Suppressor macrophage treated with lipopolysaccharide for 1 hour (primary cell): ENCODE measurements at regions not wholly inside any gene's neighbourhood (a gene's known extent, or its start where the extent isn't known, plus 50 kb on each side); places are given as distances from the start of the nearest gene placed in this dataset.
A peak's percentile ranks its signal among the peaks of the same experiment; 100 is the strongest.

ENCODE experiments used
- DNase-seq, 3 donors: peaks; one replicate each; pipeline ENCODE4 v3.0.0-alpha.2; 2020 to 2022

DNA sequence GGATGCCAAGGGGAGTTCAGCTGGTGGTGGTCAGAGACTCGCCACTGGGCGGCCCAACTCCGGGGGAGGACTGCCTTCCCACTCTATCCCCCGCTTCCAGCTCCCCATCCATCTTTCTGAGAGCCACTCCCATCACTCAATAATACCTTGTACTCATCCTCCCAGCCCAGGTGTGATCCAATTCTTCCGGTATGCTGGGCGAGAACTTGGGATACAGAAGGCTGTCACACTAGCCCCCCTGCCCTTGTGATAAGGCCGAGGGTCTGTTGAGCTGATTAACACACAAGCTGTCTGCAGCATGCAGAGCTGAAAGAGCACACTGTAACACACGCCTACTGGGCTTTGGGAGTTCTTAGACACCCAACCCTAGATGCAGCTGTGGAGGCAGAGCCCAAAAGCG is 460.4 kb upstream of the EEF2KMT start:
- no peak for DNase-seq

DNA sequence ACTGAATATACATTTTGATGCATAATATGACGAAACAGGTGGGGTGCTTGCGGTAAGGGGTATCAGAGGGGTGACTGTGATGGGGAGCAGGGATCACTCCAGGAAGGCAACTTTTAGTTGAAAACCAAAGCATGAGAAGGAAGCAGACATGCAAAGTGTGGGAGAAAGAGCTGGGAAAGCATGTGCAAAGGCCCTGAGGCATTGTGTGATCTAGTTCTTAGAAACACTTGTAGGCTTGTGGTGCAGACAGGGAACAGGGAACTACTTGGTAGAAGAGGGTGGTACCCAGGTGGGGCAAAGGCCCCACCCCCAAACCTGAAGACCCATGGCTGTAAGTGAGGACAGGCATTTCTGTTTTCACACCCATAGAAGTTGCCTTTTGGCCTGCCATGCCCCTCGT is 459.9 kb upstream of the EEF2KMT start:
- no peak for DNase-seq

DNA sequence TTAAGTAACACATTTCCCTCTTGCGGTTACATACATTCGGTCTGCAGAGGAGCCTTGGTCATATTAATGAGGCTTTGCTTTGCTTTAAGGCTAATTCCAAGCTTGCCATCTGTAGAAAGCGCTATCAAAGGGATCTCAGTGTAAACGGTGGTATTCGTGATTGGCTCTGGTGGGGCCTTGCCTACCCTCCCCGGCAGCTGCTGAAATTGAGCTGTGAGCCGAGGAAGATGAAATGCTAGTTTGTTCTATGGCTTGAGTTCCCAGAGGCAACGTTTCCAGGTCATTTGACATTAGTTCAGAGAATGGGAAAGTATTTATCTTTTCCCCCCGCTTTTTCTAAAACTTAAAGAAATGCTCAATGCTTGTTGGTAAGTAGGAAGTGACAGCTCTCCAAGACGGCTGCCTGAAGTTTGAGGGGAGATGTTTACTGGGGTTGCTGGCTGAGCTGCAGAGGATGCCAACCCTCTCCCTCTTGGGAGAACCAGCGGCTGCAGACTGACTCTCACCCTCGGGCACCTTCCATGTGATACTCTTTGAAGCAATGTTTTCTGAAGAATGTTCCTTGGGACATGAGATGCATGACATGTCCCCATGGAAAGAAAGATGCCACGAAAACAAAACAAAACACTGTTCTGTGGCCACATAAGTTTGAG is 458.7 kb upstream of the EEF2KMT start:
- no peak for DNase-seq

DNA sequence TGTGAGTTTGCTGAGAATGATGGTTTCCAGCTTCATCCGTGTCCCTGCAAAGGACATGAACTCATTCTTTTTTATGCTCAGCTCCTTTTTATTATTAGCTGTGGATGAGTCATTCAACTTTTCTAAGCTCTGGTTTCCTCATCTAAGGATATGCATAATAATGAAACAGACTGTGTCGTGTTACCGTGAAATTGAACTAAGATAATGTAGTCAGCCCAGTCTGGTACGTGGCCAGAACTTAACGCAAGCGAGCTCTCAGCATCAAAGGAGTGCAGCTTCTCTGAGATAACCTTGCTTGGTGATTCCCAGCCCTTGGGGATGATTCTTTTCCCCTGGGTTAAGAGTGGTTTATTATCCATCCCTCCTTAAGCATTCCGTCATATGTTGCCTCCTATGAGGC is 454.3 kb upstream of the EEF2KMT start:
- no peak for DNase-seq

DNA sequence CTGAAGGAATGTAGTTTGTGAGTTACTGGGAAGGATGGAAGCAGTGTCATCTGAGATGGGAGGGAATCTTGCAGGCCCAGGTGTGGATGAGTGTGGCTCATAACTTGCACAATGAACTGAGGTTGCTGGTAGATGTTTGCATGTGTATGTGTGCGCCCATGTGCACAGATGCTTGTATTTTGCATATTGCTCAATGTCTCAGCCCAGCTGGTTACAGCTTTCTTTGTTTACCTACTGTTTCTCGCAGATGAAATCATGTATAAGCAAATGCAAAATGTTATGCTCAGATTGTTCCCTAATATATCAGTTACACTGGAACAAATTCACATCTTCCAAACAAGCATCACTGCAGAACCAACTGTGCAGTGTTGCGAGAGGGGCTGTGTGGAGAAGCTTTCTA is 452.2 kb upstream of the EEF2KMT start:
- DNase-seq = no peak

DNA sequence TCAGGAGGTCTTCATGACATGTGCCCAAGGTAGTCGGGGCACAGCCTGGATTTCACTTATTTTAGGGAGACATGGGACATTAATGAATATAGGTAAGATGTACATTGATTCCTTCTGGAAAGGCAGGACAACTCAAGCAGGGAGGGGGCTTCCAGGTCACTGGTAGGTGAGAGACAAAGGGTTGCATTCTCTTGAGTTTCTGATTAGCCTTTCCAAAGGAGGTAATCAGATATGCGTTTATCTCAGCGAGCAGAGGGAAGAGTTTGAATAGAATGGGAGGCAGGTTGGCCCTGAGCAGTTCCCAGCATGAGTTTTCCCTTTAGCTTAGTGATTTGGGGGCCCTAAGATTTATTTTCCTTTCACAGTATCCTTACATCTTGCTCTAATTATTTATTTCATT is 443.8 kb upstream of the EEF2KMT start:
- DNase-seq = no peak

DNA sequence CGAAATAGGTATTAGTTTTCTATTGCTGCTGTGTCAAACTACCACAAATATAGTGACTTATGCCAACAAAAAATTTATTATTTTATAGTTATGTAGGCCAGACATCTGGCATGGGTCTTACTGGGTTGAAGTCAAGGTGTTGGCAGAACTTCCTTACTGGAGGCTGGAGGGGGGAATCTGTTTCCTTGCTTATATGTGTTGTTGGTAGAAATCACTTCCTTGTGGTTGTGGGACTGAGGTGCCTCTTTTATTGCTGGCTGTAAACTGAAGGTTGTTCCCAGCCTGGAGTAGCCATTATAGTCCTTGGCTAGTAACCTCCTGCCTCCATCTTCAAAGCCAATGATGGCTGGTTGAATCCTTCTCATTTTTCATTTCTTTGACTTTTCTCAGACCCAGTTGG is 439.8 kb upstream of the EEF2KMT start:
- DNase-seq = no peak

DNA sequence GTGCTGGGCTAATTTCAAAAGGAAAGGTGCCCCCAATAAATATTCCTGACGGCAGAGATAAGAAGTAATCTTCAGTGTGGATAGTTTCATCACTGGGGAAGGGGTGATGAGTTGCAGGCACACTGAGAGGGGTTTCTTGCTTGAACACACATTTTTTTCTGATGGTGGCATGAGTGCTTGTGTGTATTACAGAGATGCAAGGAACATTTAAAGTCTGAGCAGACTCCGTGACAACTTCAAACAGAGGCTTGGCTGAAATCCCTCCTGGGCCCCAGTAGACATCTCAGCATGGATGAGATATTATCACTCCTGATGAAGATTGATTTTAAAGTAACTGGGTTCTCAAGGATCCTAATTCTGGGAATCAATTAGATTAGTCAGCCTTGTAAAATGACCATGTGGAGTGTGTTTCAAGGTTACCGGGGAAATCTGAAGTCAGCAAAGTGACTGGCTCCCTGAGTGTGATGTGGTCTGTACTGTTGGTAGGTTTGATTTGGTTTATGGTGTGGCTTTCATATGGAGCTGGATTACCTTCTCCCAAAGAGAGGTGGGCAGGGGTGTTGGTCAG is 435.8 kb upstream of the EEF2KMT start:
- no peak for DNase-seq

DNA sequence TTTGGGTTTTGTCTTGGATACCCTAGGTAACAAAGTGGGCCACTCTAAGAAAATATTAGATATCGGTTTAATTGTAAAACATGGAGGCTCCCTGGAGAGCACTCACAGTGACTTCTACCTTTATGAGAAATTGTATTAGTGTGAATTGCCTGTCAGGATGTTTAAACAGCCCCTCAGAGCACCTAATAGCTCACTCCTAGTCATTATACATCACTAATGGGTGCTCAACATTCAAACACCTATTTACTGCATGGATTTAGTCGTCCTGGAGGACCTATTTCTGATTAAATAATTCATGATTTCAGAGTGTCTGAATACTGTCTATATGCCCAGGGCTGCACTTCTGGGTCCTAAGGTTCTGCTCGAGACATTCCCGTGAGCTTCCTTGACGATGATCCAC is 430.2 kb upstream of the EEF2KMT start:
- no peak for DNase-seq

DNA sequence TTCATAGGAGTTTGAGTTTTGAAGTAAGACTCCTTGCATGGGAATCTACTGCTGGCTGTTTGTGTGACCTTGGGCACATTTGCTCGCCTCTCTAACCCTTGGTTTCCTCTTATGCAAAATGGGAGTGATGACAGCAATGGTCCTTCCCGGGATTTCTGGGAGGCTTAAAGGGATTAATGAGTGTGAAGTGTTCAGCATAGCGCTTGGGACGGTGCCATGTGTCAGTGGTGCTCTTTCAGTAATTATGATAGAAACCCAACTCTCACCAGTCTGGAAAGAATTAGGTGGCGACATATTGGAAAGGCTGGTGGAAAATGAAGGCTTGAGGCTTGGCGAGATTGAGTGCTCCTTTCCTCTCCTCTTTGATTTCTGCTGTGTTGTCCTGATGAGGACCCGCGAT is 429.2 kb upstream of the EEF2KMT start:
- no peak for DNase-seq

DNA sequence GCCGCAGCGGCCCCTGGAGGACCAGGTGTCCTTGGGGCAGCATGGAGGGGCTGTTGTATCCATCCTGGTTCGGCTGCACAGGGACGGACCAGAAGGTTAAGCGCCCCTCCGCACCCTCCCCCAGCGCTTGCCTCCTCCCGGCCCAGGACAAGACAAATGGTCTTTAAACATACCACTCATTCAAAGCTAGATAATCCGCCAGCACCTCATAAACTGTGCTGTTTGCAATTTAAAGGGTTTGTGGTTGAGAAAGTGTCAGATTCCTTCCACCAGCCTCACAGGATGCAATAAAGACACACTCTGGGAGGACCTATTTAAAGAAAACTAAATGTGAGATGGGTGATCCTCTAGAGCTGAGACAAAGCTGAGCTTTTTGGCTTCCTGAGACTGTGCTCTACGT is 426.2 kb upstream of the EEF2KMT start:
- no peak for DNase-seq

DNA sequence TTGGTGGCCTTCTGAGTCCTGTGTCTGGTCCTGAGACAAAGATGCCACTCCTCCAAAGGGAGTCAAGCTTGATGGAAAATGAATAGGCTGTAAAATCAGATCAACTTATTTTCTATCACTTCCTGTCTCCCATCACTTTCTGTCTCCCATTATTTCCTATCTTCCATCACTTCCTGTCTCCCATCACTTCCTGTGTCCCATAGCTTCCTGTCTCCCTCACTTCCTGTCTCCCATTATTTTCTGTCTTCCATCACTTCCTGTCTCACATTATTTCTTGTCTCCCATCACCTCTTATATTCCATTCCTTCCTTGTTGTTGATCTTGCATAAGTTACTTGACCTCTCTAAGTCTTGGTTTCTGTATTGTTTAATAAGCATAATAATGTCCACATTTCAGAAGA is 418.5 kb upstream of the EEF2KMT start:
- no peak for DNase-seq

DNA sequence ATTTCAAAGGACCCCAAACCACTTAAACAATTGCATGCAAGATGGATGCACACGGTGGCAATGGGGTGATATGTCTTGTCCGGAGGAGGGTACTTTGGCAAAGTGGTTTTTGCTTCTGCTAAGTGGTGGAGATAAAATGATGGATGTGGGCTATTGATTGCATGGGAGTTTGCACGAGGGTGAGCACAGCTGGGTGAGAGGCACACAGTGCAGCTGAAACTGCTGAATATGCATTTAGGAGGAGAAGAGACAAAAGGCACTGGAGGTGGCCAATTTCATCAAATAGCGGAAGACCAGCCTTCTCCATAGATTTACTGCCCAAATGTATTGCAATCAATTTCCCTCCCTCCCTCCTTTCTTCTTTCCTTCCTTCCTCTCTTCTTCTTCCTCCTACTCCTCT is 414.4 kb upstream of the EEF2KMT start:
- no peak for DNase-seq

DNA sequence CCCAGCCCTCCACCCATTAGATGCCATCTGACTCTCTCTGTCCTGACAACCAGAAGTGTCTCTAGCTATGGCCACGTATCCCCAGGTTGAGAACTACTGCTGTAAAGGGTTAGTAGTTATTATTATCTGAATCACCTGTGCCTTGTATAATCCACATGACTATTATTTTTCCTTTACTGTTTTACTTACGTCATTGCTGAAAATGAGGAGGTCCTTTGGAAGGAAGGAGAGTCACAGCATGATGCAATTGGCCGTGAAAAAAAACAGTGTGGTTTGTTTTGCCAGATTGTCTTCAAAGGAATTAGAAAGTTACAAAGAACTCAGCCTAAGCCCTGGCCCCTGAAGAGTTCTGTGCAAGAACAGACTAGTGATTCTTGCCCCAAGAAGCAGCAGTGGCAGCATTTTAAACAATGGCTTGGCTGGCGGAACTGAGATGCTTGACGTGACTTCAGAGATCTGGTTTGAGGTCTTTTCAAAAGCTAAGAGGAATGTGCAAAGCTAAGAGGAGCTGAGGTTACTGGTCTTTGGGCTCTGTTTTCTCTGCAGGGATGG is 413.3 kb upstream of the EEF2KMT start:
- no peak for DNase-seq

DNA sequence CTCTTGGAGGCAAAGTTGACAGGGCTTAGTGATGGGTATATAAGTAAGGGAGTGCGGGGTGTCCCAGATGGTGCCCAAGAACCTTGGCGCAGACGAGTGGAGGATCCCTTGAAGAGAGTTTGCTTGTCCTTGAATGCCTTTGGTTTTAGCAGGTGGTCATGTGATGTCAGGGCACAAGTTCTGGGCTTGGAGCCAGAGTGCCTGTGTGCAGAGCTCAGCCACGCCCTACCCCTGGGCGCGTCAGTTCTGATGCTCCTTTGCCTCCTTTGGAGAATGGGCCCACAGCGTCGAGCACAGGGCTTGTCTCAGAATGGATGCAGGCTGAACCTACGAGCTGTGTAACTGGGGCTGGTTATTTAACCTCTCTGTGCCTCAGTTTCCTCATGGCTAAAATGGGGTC is 412.2 kb upstream of the EEF2KMT start:
- no peak for DNase-seq

DNA sequence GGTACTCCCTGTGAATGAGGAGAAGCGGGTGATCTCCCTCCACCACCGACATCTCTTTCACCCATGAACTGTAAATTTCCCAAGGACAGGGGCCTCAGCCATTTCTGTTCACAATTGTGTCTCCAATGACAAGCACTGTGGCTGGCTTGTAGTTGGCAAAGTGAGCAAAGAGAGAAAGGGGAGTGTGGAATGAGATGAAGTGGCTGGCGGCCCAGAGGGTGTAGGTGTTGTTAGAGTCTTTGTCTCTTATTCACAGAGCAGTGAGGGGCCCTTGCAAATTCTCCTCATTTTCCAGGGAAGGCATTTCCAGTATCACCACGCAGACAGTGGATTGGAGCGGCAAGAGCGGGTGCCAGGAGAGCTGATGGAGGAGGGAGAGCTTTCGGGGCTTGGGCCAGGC is 411.7 kb upstream of the EEF2KMT start:
- no peak for DNase-seq

DNA sequence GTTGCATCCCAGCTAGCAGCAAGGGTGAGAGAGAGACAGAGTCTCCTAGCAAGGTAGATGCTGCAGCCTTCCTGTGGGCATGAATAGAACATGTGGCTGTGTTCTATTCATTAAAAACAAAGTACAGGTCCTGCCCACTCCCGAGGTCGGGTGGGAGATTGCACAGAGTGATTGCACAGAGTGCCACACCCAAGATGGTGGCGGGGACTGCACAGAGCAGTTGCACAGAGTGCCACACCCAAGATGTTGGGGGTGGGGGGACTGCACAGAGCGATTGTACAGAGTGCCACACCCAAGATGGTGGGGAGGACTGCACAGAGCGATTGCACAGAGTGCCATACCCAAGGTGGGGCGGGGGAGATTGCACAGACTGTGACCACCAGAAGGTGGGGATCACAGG is 410.8 kb upstream of the EEF2KMT start:
- DNase-seq = no peak

DNA sequence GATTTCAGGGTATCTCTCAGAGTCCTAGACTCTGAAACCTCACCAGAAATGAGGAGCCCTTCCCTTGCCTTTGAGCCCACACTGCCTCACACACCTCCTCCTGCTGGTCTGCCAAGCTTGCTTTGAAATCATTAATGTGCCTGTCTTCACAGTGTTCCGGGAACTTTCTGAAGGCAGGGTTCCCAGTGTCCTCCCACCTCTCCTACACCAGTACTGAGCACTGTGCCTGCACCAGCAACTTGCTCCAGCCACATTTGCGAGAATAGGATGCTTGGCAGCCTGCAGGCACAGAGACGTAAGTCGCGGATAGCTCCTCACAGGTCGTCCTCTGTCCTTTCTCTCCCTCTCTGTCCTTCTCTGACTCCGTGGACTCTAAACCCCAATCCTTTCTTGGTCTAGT is 408.4 kb upstream of the EEF2KMT start:
- no peak for DNase-seq

DNA sequence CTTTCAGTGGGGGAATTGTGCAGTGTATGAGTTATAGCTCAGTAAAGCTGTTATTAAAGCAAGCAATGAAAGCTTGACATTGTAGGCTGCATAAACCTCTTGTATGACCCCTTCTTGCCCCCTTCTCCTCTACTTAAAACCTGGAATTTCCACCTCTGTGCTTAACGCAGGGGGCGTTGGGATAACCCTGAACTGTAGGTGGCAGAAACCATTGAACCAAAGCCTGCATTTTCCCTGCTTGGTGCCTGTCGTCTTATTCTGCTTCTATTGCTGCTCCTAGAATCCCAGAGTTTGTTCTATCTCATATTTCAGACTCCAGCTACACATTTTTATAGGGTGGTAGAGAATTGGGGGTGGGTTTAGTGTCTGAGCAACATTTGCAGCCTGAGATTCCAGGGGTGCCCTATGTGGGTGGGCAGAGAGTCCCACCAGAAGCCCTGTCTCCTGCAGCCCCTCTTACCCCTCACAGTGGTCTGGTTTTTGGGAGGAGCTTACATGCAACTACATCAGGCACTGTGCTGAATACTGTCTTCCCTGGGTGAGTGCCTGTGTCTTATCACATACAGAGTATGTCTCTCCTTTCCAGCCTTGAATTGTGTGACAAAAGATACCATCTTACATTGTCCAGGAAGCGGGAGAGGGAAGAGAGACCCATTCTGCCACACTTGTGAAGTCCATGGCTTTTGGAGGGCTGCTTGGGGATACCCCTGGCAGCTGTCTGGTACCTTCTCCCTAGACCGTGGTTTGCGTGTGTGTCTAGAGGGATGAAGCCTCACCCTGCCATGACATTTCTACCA is 407.7 kb upstream of the EEF2KMT start:
- DNase-seq = no peak

DNA sequence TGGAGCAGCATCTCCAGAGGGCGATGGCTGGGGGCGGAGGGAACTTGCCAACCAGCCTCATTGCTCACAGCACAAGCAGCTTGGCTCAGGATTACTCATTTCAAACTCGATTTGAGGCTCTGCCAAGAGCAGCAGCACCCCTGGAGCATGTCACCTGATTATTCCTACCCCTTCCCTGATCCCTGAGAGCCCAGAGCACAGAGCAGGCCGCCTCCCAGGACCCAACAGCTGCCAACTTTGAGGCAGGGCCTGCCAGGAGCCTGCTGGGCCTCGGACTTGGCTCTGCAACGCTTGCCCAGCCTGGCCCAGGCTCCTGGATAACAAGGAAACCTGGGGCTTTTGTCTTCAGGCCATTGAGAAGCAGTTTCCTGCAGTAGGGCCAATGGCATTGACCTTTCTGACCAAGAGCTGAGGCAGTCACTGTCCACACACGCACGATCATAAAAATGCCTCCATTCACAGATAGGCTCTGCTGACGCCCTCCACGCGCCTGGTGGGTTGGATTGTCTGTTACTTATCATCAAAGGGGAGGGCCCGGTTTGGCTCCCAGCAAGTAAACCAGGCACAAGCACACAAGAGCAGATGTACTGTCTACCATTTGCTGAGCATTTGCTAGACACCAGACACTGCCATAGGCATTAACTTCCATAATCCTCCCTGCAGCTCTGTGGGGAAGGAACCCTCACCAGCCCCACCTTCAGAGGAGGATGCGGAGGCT is 406.6 kb upstream of the EEF2KMT start:
- DNase-seq = no peak

DNA sequence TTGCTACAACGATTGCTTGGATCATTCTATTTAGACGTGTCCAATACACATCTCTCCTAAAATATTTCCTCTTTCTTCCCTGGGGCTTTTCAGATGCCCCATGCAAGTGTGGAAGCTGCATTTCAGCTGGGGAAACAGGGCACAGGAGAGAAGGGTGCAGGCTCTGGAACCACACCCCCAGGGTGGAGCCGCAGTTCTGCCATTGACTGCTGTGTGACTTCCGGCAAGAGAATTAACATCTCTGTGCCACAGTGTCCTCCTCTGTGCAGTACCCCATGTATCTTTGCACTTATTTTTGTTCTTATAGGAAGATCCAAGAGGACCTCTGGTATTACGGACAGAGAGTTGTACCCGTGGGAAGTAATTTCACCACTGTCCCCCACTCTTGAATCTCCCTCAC is 405.3 kb upstream of the EEF2KMT start:
- no peak for DNase-seq

DNA sequence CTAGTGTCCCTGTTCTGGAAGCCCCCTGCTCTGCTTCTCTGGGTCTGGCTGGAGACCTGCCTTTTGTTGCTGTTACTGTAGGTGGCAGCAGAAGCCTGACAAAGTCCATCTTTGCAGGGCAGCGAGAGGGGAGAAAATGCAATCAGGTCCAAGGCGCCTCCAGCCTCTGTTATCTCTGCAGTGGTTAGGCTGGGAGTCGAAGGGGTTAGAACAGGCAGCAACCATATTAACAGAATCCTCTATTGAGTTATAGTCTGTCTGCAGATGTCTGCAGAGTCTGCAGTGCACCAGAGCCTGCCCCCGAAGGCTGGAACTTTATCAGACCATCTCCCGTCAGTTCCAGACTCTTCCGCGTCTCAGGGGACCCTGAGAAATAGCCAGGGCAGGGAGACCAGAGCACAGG is 404.9 kb upstream of the EEF2KMT start:
- DNase-seq = peak in 2 of 3 donors; percentile 1 to 2

DNA sequence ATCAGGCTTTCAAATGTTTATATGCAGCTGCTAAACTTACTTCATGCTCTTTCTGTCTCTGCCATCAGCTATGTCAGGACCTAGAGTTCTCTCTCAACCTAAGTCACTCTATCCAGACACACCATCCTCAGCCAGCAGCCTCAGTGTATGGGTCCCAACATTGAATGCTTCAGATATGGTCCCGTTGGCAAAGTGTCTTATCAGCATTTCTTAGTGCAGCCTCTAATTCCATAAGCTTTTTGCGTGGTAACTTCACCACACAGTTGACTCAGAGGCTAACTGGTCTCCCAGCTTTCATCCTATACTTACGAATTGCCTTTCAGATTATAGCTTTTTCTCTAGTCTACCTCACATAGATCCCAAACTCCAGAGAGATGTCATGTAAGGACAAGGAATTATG is 402.9 kb upstream of the EEF2KMT start:
- DNase-seq = no peak

DNA sequence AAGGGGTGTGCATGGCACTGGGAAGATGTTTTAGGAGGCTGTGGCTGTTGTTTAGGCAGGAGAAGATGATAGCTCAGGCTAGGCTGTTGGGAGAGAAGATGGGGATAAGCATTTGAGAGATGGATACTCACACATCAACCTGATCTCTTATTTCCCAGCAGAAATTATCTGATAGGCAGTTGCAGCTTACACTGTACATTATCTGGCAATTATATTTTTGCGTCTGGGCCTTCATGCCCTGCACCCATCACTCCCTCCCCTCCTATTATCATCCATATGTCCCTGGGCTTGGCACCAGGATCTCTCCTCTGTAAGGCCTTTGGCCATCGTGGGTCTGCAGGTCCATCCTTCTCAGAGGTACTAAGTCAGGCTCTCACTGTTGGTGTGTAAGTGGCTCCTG is 401.0 kb upstream of the EEF2KMT start:
- DNase-seq = no peak
